ENCODE measurements at regions not wholly inside any gene's neighbourhood (a gene's known extent, or its start where the extent isn't known, plus 50 kb on each side); places are given as distances from the start of the nearest gene placed in this dataset.

GRCh38 chr2:20521193-20521592, 74.3 kb downstream of the RHOB start:
- Histone ChIP-seq H3K9me2 (replicated peaks; ENCODE audit: low read length) (no peaks in the 10 kb centered on the region), H3K4me2 (ENCODE audit: low read length) (no peak overlapping the region), H2AFZ (ENCODE audit: low read length) (no peak overlapping the region), H4K20me1 (ENCODE audit: low read length) (no peaks in the 10 kb centered on the region), H3K9ac (ENCODE audit: low read length) (no peak overlapping the region), H3K27ac (ENCODE audit: low read length) (no peak overlapping the region), H3K4me1 (ENCODE audit: insufficient read depth, low read length) (peaks cover 13% of the 10 kb centered on the region), H3F3A (ENCODE audit: low read length, unreplicated experiment) (no peaks in the 10 kb centered on the region), H3K4me3 (ENCODE audit: low read length) (no peak overlapping the region), H3K27me3 (ENCODE audit: low read length) (no peaks in the 10 kb centered on the region), H3K36me3 (ENCODE audit: low read depth, low read length) (no peaks in the 10 kb centered on the region), H3K9me3 (ENCODE audit: low read length) (no peaks in the 10 kb centered on the region), H3K79me2 (ENCODE audit: low read length) (no peaks in the 10 kb centered on the region)
- intact Hi-C loops (cut with micrococcal nuclease), result no loop called here
- ATAC-seq, result no peak
- no peak for TF ChIP-seq EZH2 (IDR thresholded peaks at IDR 0.05; ENCODE audit: low read length, unreplicated experiment)
- TF ChIP-seq CTCF (conservative IDR thresholded peaks at IDR 0.05; ENCODE audit: low read depth, low read length), result no peak
- no peak for TF ChIP-seq EZH2phosphoT487 (IDR thresholded peaks at IDR 0.05; ENCODE audit: borderline replicate concordance, low read length)
- ChIA-PET POLR2A (ENCODE audit: unreplicated experiment) (no interaction called here), CTCF (no interaction called here)
- DNase-seq, result no peak
- no TSS peak for BruUV-seq (replicated peaks)

GRCh38 chr2:20521682-20522189, 74.9 kb downstream of the RHOB start:
- H3K36me3 ChIP-seq (ENCODE audit: low read depth, low read length), result no peaks in the 10 kb centered on the region
- H3K79me2 ChIP-seq (ENCODE audit: low read length), result no peaks in the 10 kb centered on the region
- BruUV-seq (replicated peaks), result no TSS peak
- H3K9me3 ChIP-seq (ENCODE audit: low read length), result no peaks in the 10 kb centered on the region
- no peak overlapping the region for H2AFZ ChIP-seq (ENCODE audit: low read length)
- ChIA-PET CTCF (no interaction called here), POLR2A (ENCODE audit: unreplicated experiment) (no interaction called here)
- H3K27me3 ChIP-seq (ENCODE audit: low read length), result no peaks in the 10 kb centered on the region
- intact Hi-C loops (cut with micrococcal nuclease), result no loop called here
- H3K4me1 ChIP-seq (ENCODE audit: insufficient read depth, low read length), result peaks cover 13% of the 10 kb centered on the region
- no peak for ATAC-seq
- H4K20me1 ChIP-seq (ENCODE audit: low read length), result no peaks in the 10 kb centered on the region
- no peaks in the 10 kb centered on the region for H3K9me2 ChIP-seq (replicated peaks; ENCODE audit: low read length)
- H3F3A ChIP-seq (ENCODE audit: low read length, unreplicated experiment), result no peaks in the 10 kb centered on the region
- no peak overlapping the region for H3K27ac ChIP-seq (ENCODE audit: low read length)
- TF ChIP-seq EZH2phosphoT487 (IDR thresholded peaks at IDR 0.05; ENCODE audit: borderline replicate concordance, low read length) (no peak), EZH2 (IDR thresholded peaks at IDR 0.05; ENCODE audit: low read length, unreplicated experiment) (no peak), CTCF (conservative IDR thresholded peaks at IDR 0.05; ENCODE audit: low read depth, low read length) (no peak)
- H3K4me3 ChIP-seq (ENCODE audit: low read length), result no peak overlapping the region
- DNase-seq, result no peak
- no peak overlapping the region for H3K4me2 ChIP-seq (ENCODE audit: low read length)
- no peak overlapping the region for H3K9ac ChIP-seq (ENCODE audit: low read length)

GRCh38 chr2:20523073-20523798, 76.4 kb downstream of the RHOB start:
- Histone ChIP-seq H3F3A (ENCODE audit: low read length, unreplicated experiment) (no peaks in the 10 kb centered on the region), H2AFZ (ENCODE audit: low read length) (no peak overlapping the region), H3K27ac (ENCODE audit: low read length) (no peak overlapping the region), H3K9me2 (replicated peaks; ENCODE audit: low read length) (no peaks in the 10 kb centered on the region), H3K4me2 (ENCODE audit: low read length) (no peak overlapping the region), H3K9me3 (ENCODE audit: low read length) (no peaks in the 10 kb centered on the region), H3K27me3 (ENCODE audit: low read length) (no peaks in the 10 kb centered on the region), H3K79me2 (ENCODE audit: low read length) (no peaks in the 10 kb centered on the region), H3K36me3 (ENCODE audit: low read depth, low read length) (no peaks in the 10 kb centered on the region), H3K4me1 (ENCODE audit: insufficient read depth, low read length) (peaks cover 13% of the 10 kb centered on the region), H3K9ac (ENCODE audit: low read length) (no peak overlapping the region), H3K4me3 (ENCODE audit: low read length) (no peak overlapping the region), H4K20me1 (ENCODE audit: low read length) (no peaks in the 10 kb centered on the region)
- no peak for TF ChIP-seq EZH2phosphoT487 (IDR thresholded peaks at IDR 0.05; ENCODE audit: borderline replicate concordance, low read length)
- TF ChIP-seq CTCF (conservative IDR thresholded peaks at IDR 0.05; ENCODE audit: low read depth, low read length), result no peak
- no peak for TF ChIP-seq EZH2 (IDR thresholded peaks at IDR 0.05; ENCODE audit: low read length, unreplicated experiment)
- no TSS peak for BruUV-seq (replicated peaks)
- ChIA-PET CTCF (no interaction called here), POLR2A (ENCODE audit: unreplicated experiment) (no interaction called here)
- intact Hi-C loops (cut with micrococcal nuclease), result no loop called here
- ATAC-seq, result no peak
- DNase-seq, result no peak

Data from PC-3 (cell line).